H1 (cell line): ENCODE measurements at regions not wholly inside any gene's neighbourhood (a gene's known extent, or its start where the extent isn't known, plus 50 kb on each side); places are given as distances from the start of the nearest gene placed in this dataset.

Experiments
- CTCF ChIA-PET: fragments of 300-600 bp; sonication (Branson Sonifier 250); formaldehyde crosslinking; loops from one replicate; lab custom pipeline; 2021; ENCODE audit not compliant: partially characterized antibody; lab: Charles Lee
- POLR2A ChIA-PET: fragments of 300-600 bp; sonication (Branson Sonifier 250); formaldehyde crosslinking; loops from one replicate; lab custom pipeline; 2021; ENCODE audit warnings: inconsistent platforms; ENCODE audit not compliant: partially characterized antibody; lab: Charles Lee
- DNase-seq, 2 experiments: peaks; one replicate each; pipeline versions ENCODE4 v3.0.0 to v3.0.0-alpha.2; 2010 to 2022; ENCODE audit warnings: low spot score in 2 of 2, low read depth in 1 of 2, mixed read lengths in 1 of 2
- FAIRE-seq: peaks from 2 replicates; lab custom pipeline; 2011; peaks lifted over from hg19 to GRCh38; lab: Jason Lieb, UNC
- H2AFZ ChIP-seq: 2 replicates; pipeline ENCODE4 v1.8.1; 2012; ENCODE audit warnings: low read length, inconsistent platforms
- H2AK5ac ChIP-seq: 2 replicates; pipeline ENCODE4 v1.6.1; 2013; ENCODE audit warnings: low read depth, low read length
- H2BK120ac ChIP-seq: replicated peaks from 2 replicates; pipeline ENCODE3; 2013; ENCODE audit warnings: low read depth, low read length, inconsistent platforms
- H2BK12ac ChIP-seq: 2 replicates; pipeline ENCODE4 v1.6.1; 2013; ENCODE audit warnings: low read depth, low read length
- H2BK15ac ChIP-seq: 2 replicates; pipeline ENCODE4 v1.6.1; 2013; ENCODE audit warnings: low read length
- H2BK20ac ChIP-seq: 2 replicates; pipeline ENCODE4 v1.6.1; 2013; ENCODE audit warnings: low read length
- H2BK5ac ChIP-seq: 2 replicates; pipeline ENCODE4 v1.6.1; 2013; ENCODE audit warnings: low read depth, low read length
- H3K14ac ChIP-seq: 2 replicates; pipeline ENCODE4 v1.6.1; 2013; ENCODE audit warnings: inconsistent platforms; ENCODE audit not compliant: insufficient read length
- H3K18ac ChIP-seq: 2 replicates; pipeline ENCODE4 v1.6.1; 2013; ENCODE audit warnings: low read length; ENCODE audit errors: extremely low read depth
- H3K23ac ChIP-seq: 2 replicates; pipeline ENCODE4 v1.6.1; 2013; ENCODE audit warnings: inconsistent platforms; ENCODE audit not compliant: insufficient read length
- H3K23me2 ChIP-seq: 2 replicates; pipeline ENCODE4 v1.6.1; 2013; ENCODE audit warnings: low read depth, low read length
- H3K27ac ChIP-seq: 2 replicates; pipeline ENCODE4 v1.6.1; 2011; ENCODE audit warnings: low read depth, low read length, inconsistent platforms
- H3K27me3 ChIP-seq, 4 experiments: replicated peaks in 1 of 4; 1 replicate in 1 of 4; 2 replicates in 3 of 4; pipeline versions ENCODE4 v1.6.1 to v1.8.1; 2011 to 2013; ENCODE audit warnings: low read length in 3 of 4, mild to moderate bottlenecking in 3 of 4, inconsistent platforms in 2 of 4, mixed read lengths in 2 of 4, moderate library complexity in 1 of 4; ENCODE audit not compliant: control insufficient read depth in 3 of 4, insufficient read depth in 3 of 4; ENCODE audit errors: extremely low read depth in 1 of 4
- H3K36me3 ChIP-seq, 4 experiments: 2 replicates each; pipeline versions ENCODE4 v1.6.1 to v1.8.1; 2011 to 2013; ENCODE audit warnings: mild to moderate bottlenecking in 4 of 4, low read length in 3 of 4, moderate library complexity in 2 of 4, control low read depth in 1 of 4, inconsistent platforms in 1 of 4; ENCODE audit not compliant: insufficient read depth in 4 of 4, control insufficient read depth in 2 of 4
- H3K4ac ChIP-seq: replicated peaks from 2 replicates; pipeline ENCODE3; 2013; ENCODE audit warnings: low read length, low read depth, mixed read lengths, inconsistent platforms; ENCODE audit not compliant: insufficient read length
- H3K4me1 ChIP-seq, 4 experiments: replicated peaks in 1 of 4; 1 replicate in 1 of 4; 2 replicates in 3 of 4; pipeline versions ENCODE4 v1.6.1 to v1.8.1; 2011 to 2013; ENCODE audit warnings: low read length in 3 of 4, inconsistent platforms in 2 of 4, mixed read lengths in 1 of 4; ENCODE audit not compliant: insufficient read depth in 4 of 4, control insufficient read depth in 3 of 4
- H3K4me2 ChIP-seq, 2 experiments: 2 replicates each; pipeline versions ENCODE4 v1.6.1 to v1.8.1; 2011 to 2013; ENCODE audit warnings: low read depth in 2 of 2, low read length in 2 of 2, control low read depth in 1 of 2, inconsistent platforms in 1 of 2, mild to moderate bottlenecking in 1 of 2; ENCODE audit not compliant: insufficient read depth in 1 of 2
- H3K4me3 ChIP-seq, 4 experiments: fragments of 200-600, 300-600 bp in 1 of 4; sonication (generic), shearing (Covaris generic), sonication (Bioruptor Twin) in 1 of 4; 2 replicates each; pipeline versions ENCODE4 v1.5.1 to v1.8.1; 2011 to 2016; ENCODE audit warnings: low read length in 4 of 4, low read depth in 3 of 4, control low read depth in 2 of 4, inconsistent platforms in 2 of 4, mild to moderate bottlenecking in 2 of 4, mixed read lengths in 1 of 4, moderate library complexity in 1 of 4; ENCODE audit not compliant: insufficient read depth in 2 of 4; ENCODE audit errors: extremely low read depth in 1 of 4
- H3K56ac ChIP-seq: replicated peaks from 2 replicates; pipeline ENCODE3; 2013; ENCODE audit warnings: low read depth, mild to moderate bottlenecking, mixed read lengths, low read length, inconsistent platforms; ENCODE audit not compliant: insufficient read length
- H3K79me1 ChIP-seq: 2 replicates; pipeline ENCODE4 v1.6.1; 2013; ENCODE audit warnings: low read depth, low read length, control low read depth
- H3K79me2 ChIP-seq, 2 experiments: 2 replicates each; pipeline versions ENCODE4 v1.6.1 to v1.8.1; 2012 to 2013; ENCODE audit warnings: low read length in 2 of 2, mild to moderate bottlenecking in 2 of 2, inconsistent platforms in 1 of 2; ENCODE audit not compliant: insufficient read depth in 2 of 2, control insufficient read depth in 1 of 2
- H3K9ac ChIP-seq, 4 experiments: replicated peaks in 1 of 4; 1 replicate in 1 of 4; 2 replicates in 3 of 4; pipeline versions ENCODE4 v1.6.1 to v1.8.1; 2011 to 2013; ENCODE audit warnings: low read depth in 3 of 4, low read length in 3 of 4, control low read depth in 2 of 4, mild to moderate bottlenecking in 2 of 4, moderate library complexity in 2 of 4, inconsistent platforms in 1 of 4; ENCODE audit errors: extremely low read depth in 1 of 4
- H3K9me3 ChIP-seq, 2 experiments: 2 replicates each; pipeline versions ENCODE4 v1.6.1 to v1.8.1; 2012 to 2013; ENCODE audit warnings: mild to moderate bottlenecking in 2 of 2, moderate library complexity in 2 of 2, control low read depth in 1 of 2, inconsistent platforms in 1 of 2, low read depth in 1 of 2, low read length in 1 of 2, mixed read lengths in 1 of 2; ENCODE audit not compliant: insufficient read depth in 2 of 2
- H4K20me1 ChIP-seq, 2 experiments: replicated peaks in 1 of 2; 2 replicates each; pipeline versions ENCODE3 to v1.8.1; 2011 to 2013; ENCODE audit warnings: inconsistent platforms in 2 of 2, low read length in 2 of 2, mild to moderate bottlenecking in 1 of 2; ENCODE audit not compliant: insufficient read depth in 2 of 2, control insufficient read depth in 1 of 2
- H4K5ac ChIP-seq: 2 replicates; pipeline ENCODE4 v1.6.1; 2013; ENCODE audit warnings: low read length, low read depth, mixed read lengths, inconsistent platforms; ENCODE audit not compliant: insufficient read length
- H4K8ac ChIP-seq: 2 replicates; pipeline ENCODE4 v1.8.0; 2013; ENCODE audit warnings: mild to moderate bottlenecking, moderate library complexity, low read length, inconsistent platforms; ENCODE audit not compliant: insufficient read depth; ENCODE audit errors: extremely low read depth
- H4K91ac ChIP-seq: replicated peaks from 2 replicates; pipeline ENCODE3; 2013; ENCODE audit warnings: low read length, mixed read lengths, inconsistent platforms; ENCODE audit not compliant: insufficient read length
- TCF12 ChIP-seq: IDR thresholded peaks from 2 replicates; pipeline ENCODE4 v1.6.1; 2011; ENCODE audit warnings: low read depth, mild to moderate bottlenecking, low read length
- WGBS, 2 experiments: shearing (Covaris generic) in 1 of 2; methylation state at CpG; one replicate each; pipeline versions ENCODE4 v1.1.6 to v1.1.7; 2013 to 2015; ENCODE audit warnings: low lambda C conversion rate in 2 of 2, mixed read lengths in 2 of 2, inconsistent platforms in 1 of 2, low coverage in 1 of 2, missing lambda C conversion rate in 1 of 2; ENCODE audit not compliant: insufficient replicate concordance in 2 of 2, insufficient coverage in 1 of 2, insufficient read length in 1 of 2; ENCODE audit errors: extremely low coverage in 1 of 2, missing lambda C conversion rate in 1 of 2; 5-methylcytosine and 5-hydroxymethylcytosine counted together

DNA sequence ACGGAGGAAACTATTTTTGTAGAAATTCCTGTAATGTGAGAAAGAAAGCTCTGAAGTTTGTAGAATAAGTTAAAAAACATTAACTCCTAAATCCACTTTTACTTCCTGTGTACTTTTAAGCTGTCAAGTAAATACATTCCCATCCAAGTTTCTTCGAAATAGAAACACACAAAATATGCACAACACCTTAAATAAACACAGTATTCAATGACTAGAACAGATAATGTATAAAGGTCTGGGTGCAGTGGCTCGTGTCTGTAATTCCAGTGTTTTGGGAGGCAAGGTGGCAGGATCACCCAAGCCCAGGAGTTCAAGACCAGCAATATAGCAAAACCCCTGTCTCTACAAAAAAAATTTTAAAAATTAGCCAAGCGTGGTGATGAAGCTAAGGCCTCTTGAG is 121.9 kb upstream of the ODAD2 start:
- CTCF ChIA-PET, result interaction anchor here (0.7 kb wide), 2 partner anchors 78 to 226 kb away, joined by 3 read pairs; no protein-coding TSS in a partner anchor
- peak overlapping the region; percentile 69 for H4K5ac ChIP-seq
- 89% methylated on average over 4 of the region's 4 CpGs; no CpG with 5 or more reads in 1 of the 2 experiments for WGBS, 2 experiments
- no peaks in the 10 kb centered on the region for H3K9me3 ChIP-seq
- no peak overlapping the region for H3K4me3 ChIP-seq
- no peak overlapping the region for H2BK15ac ChIP-seq
- no peak overlapping the region for H3K14ac ChIP-seq
- H3K56ac ChIP-seq, result no peak overlapping the region
- H3K23me2 ChIP-seq, result no peaks in the 10 kb centered on the region
- no peaks in the 10 kb centered on the region for H3K27me3 ChIP-seq
- no peak overlapping the region for H2AFZ ChIP-seq
- H3K36me3 ChIP-seq, result no peaks in the 10 kb centered on the region
- no peak overlapping the region for H2BK5ac ChIP-seq
- H4K8ac ChIP-seq, result no peak overlapping the region
- H2BK12ac ChIP-seq, result no peak overlapping the region
- no peaks in the 10 kb centered on the region for H3K79me2 ChIP-seq
- H3K4ac ChIP-seq, result no peak overlapping the region
- H4K91ac ChIP-seq, result no peak overlapping the region
- no peak overlapping the region for H2AK5ac ChIP-seq
- POLR2A ChIA-PET, result no interaction called here
- H3K27ac ChIP-seq, result no peak overlapping the region
- no peak overlapping the region for H3K23ac ChIP-seq
- H2BK120ac ChIP-seq, result no peak overlapping the region
- no peak overlapping the region for H3K18ac ChIP-seq
- H4K20me1 ChIP-seq, result no peaks in the 10 kb centered on the region
- peaks cover 0 to 3% (median 0%) of the 10 kb centered on the region in 4 experiments; a peak in 3 of 7 replicates for H3K4me1 ChIP-seq
- no peak for DNase-seq
- H3K9ac ChIP-seq, result no peak overlapping the region
- H3K4me2 ChIP-seq, result no peak overlapping the region
- H2BK20ac ChIP-seq, result no peak overlapping the region
- no peaks in the 10 kb centered on the region for H3K79me1 ChIP-seq
- TF ChIP-seq TCF12, result no peak
- FAIRE-seq, result no peak
